ENCODE measurements at regions not wholly inside any gene's neighbourhood (a gene's known extent, or its start where the extent isn't known, plus 50 kb on each side); places are given as distances from the start of the nearest gene placed in this dataset.

- WGBS, 2 experiments (ENCODE audit: insufficient coverage in 1 of 2, insufficient read length in 1 of 2), result 85% methylated on average over 3 of the region's 3 CpGs; no CpG with 5 or more reads in 1 of the 2 experiments
- peaks cover 3% of the 10 kb centered on the region for H3K4me1 ChIP-seq (ENCODE audit: control insufficient read depth, insufficient read depth, low read length)
- no peaks in the 10 kb centered on the region for H3K9me3 Mint-ChIP-seq
- no peak for DNase-seq
- no peak overlapping the region for H3K4me3 Mint-ChIP-seq
- TF ChIP-seq CTCF (conservative IDR thresholded peaks at IDR 0.05), result no peak
- no peak overlapping the region for H3K27ac ChIP-seq (ENCODE audit: low read depth, low read length)
- H3K36me3 ChIP-seq (ENCODE audit: control insufficient read depth, insufficient read depth, low read length), result no peaks in the 10 kb centered on the region
- no peaks in the 10 kb centered on the region for H3K27me3 ChIP-seq (ENCODE audit: control insufficient read depth, insufficient read depth, low read length, poor library complexity, severe bottlenecking)
- peaks cover 1% of the 10 kb centered on the region for H3K27me3 Mint-ChIP-seq (ENCODE audit: insufficient read depth)
- H3K27ac Mint-ChIP-seq, result no peak overlapping the region
- H3K4me1 Mint-ChIP-seq, result peaks cover 4% of the 10 kb centered on the region
- no peak overlapping the region for H3K4me3 ChIP-seq (ENCODE audit: low read length)
- H3K36me3 Mint-ChIP-seq (ENCODE audit: low read depth), result no peaks in the 10 kb centered on the region
- H3K9ac ChIP-seq (ENCODE audit: extremely low read depth, low read length, poor library complexity, severe bottlenecking), result no peak overlapping the region
- peaks cover 11% of the 10 kb centered on the region for H3K9me3 ChIP-seq (ENCODE audit: control insufficient read depth, low read length)
Measured at GRCh38 chr5:57338868-57339340, 143.7 kb downstream of the ACTBL2 start.

DNA sequence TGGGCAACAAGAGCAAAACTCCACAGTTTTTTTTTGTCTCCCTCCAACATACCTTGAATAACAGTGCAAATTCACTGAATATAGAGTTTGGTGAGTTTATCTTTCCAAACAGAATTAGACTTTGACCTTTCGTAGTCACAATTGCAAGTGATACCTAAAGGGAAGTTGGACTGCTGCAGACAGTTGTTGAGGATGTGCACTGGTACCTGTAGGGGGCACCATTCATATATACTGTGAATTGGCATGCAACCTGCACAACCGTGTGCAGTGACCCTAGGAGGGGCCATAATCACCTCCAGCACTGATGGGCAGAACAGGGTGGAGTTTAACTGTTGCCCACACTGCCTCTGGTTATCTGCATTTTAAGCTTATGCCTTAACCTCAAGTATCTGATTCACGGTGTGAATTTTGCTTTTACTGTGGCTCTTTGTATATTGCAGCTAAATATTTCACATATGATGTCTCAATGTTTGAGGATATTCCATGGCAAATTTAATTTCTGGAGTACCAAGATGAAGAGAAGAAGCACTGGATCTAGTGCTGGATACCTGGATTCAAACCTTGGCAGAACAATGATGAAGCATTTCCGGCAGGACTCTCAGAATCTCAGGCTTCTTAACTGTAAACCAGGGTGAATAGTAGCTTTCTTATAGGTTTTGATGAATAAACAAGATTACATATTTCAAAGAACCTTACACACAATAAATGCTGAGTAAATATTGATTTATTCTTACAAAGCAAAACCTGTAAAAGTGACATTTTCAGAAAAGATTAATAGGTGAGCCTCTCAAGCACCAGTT lies 144.3 kb downstream of the ACTBL2 start:
- no peak overlapping the region for H3K27ac ChIP-seq (ENCODE audit: low read depth, low read length)
- H3K9me3 Mint-ChIP-seq, result no peaks in the 10 kb centered on the region
- H3K27me3 Mint-ChIP-seq (ENCODE audit: insufficient read depth), result peaks cover 1% of the 10 kb centered on the region
- peaks cover 9% of the 10 kb centered on the region for H3K9me3 ChIP-seq (ENCODE audit: control insufficient read depth, low read length)
- H3K36me3 ChIP-seq (ENCODE audit: control insufficient read depth, insufficient read depth, low read length), result no peaks in the 10 kb centered on the region
- H3K4me1 Mint-ChIP-seq, result peaks cover 4% of the 10 kb centered on the region
- no peak overlapping the region for H3K4me3 ChIP-seq (ENCODE audit: low read length)
- DNase-seq, result peak; percentile 60
- H3K36me3 Mint-ChIP-seq (ENCODE audit: low read depth), result no peaks in the 10 kb centered on the region
- peak; percentile 81 for TF ChIP-seq CTCF (conservative IDR thresholded peaks at IDR 0.05)
- H3K4me3 Mint-ChIP-seq, result no peak overlapping the region
- no peak overlapping the region for H3K9ac ChIP-seq (ENCODE audit: extremely low read depth, low read length, poor library complexity, severe bottlenecking)
- H3K4me1 ChIP-seq (ENCODE audit: control insufficient read depth, insufficient read depth, low read length), result peaks cover 3% of the 10 kb centered on the region
- WGBS, 2 experiments (ENCODE audit: insufficient coverage in 1 of 2, insufficient read length in 1 of 2), result 77 to 80% methylated on average over 1 to 4 of the region's 4 CpGs
- H3K27ac Mint-ChIP-seq, result no peak overlapping the region
- H3K27me3 ChIP-seq (ENCODE audit: control insufficient read depth, insufficient read depth, low read length, poor library complexity, severe bottlenecking), result no peaks in the 10 kb centered on the region

- H3K36me3 Mint-ChIP-seq (ENCODE audit: low read depth), result no peaks in the 10 kb centered on the region
- 92 to 100% methylated on average over 1 of the region's 1 CpG for WGBS, 2 experiments (ENCODE audit: insufficient coverage in 1 of 2, insufficient read length in 1 of 2)
- peaks cover 3% of the 10 kb centered on the region for H3K4me1 ChIP-seq (ENCODE audit: control insufficient read depth, insufficient read depth, low read length)
Measured at GRCh38 chr5:57335092-57335660, 147.4 kb downstream of the ACTBL2 start.

More at GRCh38 chr5:57335092-57335660, 147.4 kb downstream of the ACTBL2 start:
- no peak for TF ChIP-seq CTCF (conservative IDR thresholded peaks at IDR 0.05)
- no peak overlapping the region for H3K9ac ChIP-seq (ENCODE audit: extremely low read depth, low read length, poor library complexity, severe bottlenecking)
- H3K27me3 Mint-ChIP-seq (ENCODE audit: insufficient read depth), result peaks cover 1% of the 10 kb centered on the region
- DNase-seq, result no peak
- no peaks in the 10 kb centered on the region for H3K36me3 ChIP-seq (ENCODE audit: control insufficient read depth, insufficient read depth, low read length)
- H3K4me3 ChIP-seq (ENCODE audit: low read length), result no peak overlapping the region
- H3K27ac ChIP-seq (ENCODE audit: low read depth, low read length), result no peak overlapping the region
- H3K27me3 ChIP-seq (ENCODE audit: control insufficient read depth, insufficient read depth, low read length, poor library complexity, severe bottlenecking), result no peaks in the 10 kb centered on the region
- H3K4me3 Mint-ChIP-seq, result no peak overlapping the region
- H3K4me1 Mint-ChIP-seq, result peaks cover 4% of the 10 kb centered on the region
- H3K9me3 ChIP-seq (ENCODE audit: control insufficient read depth, low read length), result no peaks in the 10 kb centered on the region
- H3K9me3 Mint-ChIP-seq, result no peaks in the 10 kb centered on the region
- no peak overlapping the region for H3K27ac Mint-ChIP-seq
